Bronchial epithelial cell (primary cell): ENCODE measurements at regions not wholly inside any gene's neighbourhood (a gene's known extent, or its start where the extent isn't known, plus 50 kb on each side); places are given as distances from the start of the nearest gene placed in this dataset.

Source experiments
- DNase-seq: peaks from one replicate; pipeline ENCODE4 v3.0.0-alpha.2; 2010; ENCODE audit warnings: low read depth
- FAIRE-seq: peaks from 2 replicates; lab custom pipeline; 2011; peaks lifted over from hg19 to GRCh38; lab: Jason Lieb, UNC
- H3K27me3 ChIP-seq: 2 replicates; pipeline ENCODE4 v1.5.1; 2011; ENCODE audit warnings: low read length; ENCODE audit not compliant: control insufficient read depth, insufficient read depth
- H3K36me3 ChIP-seq: 2 replicates; pipeline ENCODE4 v1.5.1; 2011; ENCODE audit warnings: low read length; ENCODE audit not compliant: control insufficient read depth, insufficient read depth
- H3K4me3 ChIP-seq: 2 replicates; pipeline ENCODE4 v1.5.1; 2011; ENCODE audit warnings: mild to moderate bottlenecking, low read depth, low read length, control low read depth
- TF ChIP-seq, protein P1 (sequence below): IDR thresholded peaks from 2 replicates; pipeline ENCODE4 v1.5.1; 2011; ENCODE audit warnings: mild to moderate bottlenecking, moderate library complexity, low read length, control low read depth, inconsistent platforms; ENCODE audit not compliant: insufficient read depth, severe bottlenecking

- no peak overlapping the region for H3K4me3 ChIP-seq
- FAIRE-seq (no peak), DNase-seq (no peak)
- TF ChIP-seq, protein P1, sequence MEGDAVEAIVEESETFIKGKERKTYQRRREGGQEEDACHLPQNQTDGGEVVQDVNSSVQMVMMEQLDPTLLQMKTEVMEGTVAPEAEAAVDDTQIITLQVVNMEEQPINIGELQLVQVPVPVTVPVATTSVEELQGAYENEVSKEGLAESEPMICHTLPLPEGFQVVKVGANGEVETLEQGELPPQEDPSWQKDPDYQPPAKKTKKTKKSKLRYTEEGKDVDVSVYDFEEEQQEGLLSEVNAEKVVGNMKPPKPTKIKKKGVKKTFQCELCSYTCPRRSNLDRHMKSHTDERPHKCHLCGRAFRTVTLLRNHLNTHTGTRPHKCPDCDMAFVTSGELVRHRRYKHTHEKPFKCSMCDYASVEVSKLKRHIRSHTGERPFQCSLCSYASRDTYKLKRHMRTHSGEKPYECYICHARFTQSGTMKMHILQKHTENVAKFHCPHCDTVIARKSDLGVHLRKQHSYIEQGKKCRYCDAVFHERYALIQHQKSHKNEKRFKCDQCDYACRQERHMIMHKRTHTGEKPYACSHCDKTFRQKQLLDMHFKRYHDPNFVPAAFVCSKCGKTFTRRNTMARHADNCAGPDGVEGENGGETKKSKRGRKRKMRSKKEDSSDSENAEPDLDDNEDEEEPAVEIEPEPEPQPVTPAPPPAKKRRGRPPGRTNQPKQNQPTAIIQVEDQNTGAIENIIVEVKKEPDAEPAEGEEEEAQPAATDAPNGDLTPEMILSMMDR: no peak
- no peaks in the 10 kb centered on the region for H3K36me3 ChIP-seq
- no peaks in the 10 kb centered on the region for H3K27me3 ChIP-seq
Observed at GRCh38 chr21:16592381-16592780, 862.6 kb downstream of the USP25 start.

- Histone ChIP-seq H3K4me3 (no peak overlapping the region), H3K36me3 (no peaks in the 10 kb centered on the region), H3K27me3 (no peaks in the 10 kb centered on the region)
- TF ChIP-seq, protein P1: no peak
- no peak for FAIRE-seq
- peak; percentile 40 for DNase-seq
Observed at GRCh38 chr21:16594191-16594590, 864.4 kb downstream of the USP25 start.

DNA sequence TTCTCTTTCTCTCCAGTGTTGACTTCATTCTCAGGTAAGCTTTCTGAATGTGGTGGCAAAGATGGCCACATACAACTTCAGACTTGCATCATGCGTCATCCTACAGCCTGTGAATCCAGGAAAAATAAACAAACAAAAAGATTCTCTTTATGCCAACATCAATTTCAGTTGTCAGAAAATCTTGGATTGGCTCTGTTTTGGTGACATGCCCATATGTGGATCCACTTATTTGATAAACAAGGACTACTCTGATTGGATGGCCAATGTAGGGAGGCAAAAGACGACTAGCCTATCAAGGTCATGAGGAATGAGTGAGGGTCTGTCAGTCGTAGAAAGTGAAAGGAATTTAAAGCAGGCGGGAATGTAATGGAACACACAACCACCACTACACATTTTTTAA, 866.6 kb downstream of the USP25 start:
- Histone ChIP-seq H3K27me3 (no peaks in the 10 kb centered on the region), H3K4me3 (no peak overlapping the region), H3K36me3 (no peaks in the 10 kb centered on the region)
- TF ChIP-seq, protein P1: no peak
- FAIRE-seq (no peak), DNase-seq (no peak)

DNA sequence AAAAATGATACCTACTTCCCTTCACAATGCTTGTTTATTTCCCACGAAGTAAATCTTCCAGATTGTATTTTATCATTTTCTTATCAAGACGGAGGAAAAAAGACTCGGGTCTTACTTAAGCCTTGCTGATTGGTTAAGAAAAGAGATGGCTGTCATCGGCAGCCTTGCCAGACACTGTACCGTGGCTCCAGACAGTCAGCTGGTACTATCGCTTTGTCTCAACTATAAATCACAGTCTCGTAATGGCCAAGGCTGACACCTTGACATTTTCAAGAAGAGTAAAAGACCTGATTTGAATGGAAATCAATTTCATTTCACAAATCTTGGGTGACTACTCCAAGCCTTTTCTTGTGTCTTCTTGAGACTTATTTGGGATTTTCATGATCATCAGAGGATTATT, 868.0 kb downstream of the USP25 start:
- FAIRE-seq (no peak), DNase-seq (no peak)
- TF ChIP-seq, protein P1: no peak
- no peaks in the 10 kb centered on the region for H3K36me3 ChIP-seq
- no peak overlapping the region for H3K4me3 ChIP-seq
- H3K27me3 ChIP-seq: no peaks in the 10 kb centered on the region

DNA sequence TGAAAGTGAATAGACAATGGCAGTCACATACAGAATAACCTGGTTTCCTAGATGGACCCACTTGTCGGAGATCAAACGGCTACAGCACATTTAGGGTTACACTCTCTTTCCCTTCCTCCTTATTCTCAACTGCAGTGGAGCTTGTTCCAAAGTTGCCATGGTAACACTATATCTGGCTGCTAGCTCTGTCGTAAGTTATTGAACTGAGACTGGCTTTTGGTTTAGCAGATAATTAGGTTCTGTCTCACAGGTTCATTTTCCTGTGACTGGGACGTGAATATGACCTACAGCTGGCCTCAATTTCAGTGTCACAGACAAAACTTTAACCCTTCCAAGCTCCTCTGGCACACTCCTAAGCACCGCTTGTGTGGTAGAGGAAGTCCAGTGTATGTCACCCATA, 875.8 kb downstream of the USP25 start:
- no peak overlapping the region for H3K4me3 ChIP-seq
- TF ChIP-seq, protein P1: no peak
- FAIRE-seq: no peak
- no peaks in the 10 kb centered on the region for H3K27me3 ChIP-seq
- no peak for DNase-seq
- H3K36me3 ChIP-seq: no peaks in the 10 kb centered on the region

DNA sequence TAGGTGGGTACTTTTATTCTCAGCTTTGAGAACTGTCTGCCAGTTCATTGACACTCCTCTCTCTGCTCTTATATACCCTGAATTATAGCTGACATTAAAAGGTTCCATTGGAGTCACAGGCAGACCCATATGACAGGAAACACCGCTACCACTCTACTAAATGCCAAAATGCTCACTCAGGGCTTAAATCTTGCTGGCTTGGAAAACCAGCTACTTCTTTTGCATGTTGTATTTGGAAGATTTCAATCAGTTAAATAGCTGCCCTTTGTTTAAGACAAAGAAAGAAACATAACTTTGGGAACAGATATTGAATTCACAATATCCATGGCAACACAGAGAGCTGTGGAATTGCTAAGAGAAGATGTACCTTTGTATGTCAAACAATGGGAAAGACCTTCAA, 876.5 kb downstream of the USP25 start:
- TF ChIP-seq, protein P1: no peak
- FAIRE-seq: no peak
- H3K4me3 ChIP-seq: no peak overlapping the region
- no peaks in the 10 kb centered on the region for H3K27me3 ChIP-seq
- no peaks in the 10 kb centered on the region for H3K36me3 ChIP-seq
- no peak for DNase-seq
